Right lobe of liver (tissue), 4 donors: ENCODE measurements at regions not wholly inside any gene's neighbourhood (a gene's known extent, or its start where the extent isn't known, plus 50 kb on each side); places are given as distances from the start of the nearest gene placed in this dataset.

Source experiments
- POLR2A ChIP-seq: fragments of 450-650 bp; IDR thresholded peaks from one replicate; pipeline ENCODE4 v1.6.1; 2017; ENCODE audit warnings: antibody characterized with exemption, mild to moderate bottlenecking
- TF ChIP-seq, protein P1 (sequence below), 4 donors: fragments of 200-600 bp in 3 of 4; fragments of 450-650 bp in 1 of 4; IDR thresholded peaks; one replicate each; pipeline versions ENCODE4 v1.5.1 to v1.8.0; 2016 to 2022; ENCODE audit warnings: antibody characterized with exemption in 4 of 4, mild to moderate bottlenecking in 2 of 4
- donor health status: DM: no; HTN: no; CAD: no.
- donor health status: DM: no; HTN: no; CAD: no.
- donor health status: DM: no; HTN: yes; CAD: no.

- TF ChIP-seq, protein P1, sequence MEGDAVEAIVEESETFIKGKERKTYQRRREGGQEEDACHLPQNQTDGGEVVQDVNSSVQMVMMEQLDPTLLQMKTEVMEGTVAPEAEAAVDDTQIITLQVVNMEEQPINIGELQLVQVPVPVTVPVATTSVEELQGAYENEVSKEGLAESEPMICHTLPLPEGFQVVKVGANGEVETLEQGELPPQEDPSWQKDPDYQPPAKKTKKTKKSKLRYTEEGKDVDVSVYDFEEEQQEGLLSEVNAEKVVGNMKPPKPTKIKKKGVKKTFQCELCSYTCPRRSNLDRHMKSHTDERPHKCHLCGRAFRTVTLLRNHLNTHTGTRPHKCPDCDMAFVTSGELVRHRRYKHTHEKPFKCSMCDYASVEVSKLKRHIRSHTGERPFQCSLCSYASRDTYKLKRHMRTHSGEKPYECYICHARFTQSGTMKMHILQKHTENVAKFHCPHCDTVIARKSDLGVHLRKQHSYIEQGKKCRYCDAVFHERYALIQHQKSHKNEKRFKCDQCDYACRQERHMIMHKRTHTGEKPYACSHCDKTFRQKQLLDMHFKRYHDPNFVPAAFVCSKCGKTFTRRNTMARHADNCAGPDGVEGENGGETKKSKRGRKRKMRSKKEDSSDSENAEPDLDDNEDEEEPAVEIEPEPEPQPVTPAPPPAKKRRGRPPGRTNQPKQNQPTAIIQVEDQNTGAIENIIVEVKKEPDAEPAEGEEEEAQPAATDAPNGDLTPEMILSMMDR (IDR thresholded peaks at IDR 0.05) = no peak
- TF ChIP-seq POLR2A = no peak
Measured at GRCh38 chr21:31546443-31547170, 112.9 kb upstream of the SOD1 start.
